Tibial artery (tissue), 4 donors: ENCODE measurements at regions not wholly inside any gene's neighbourhood (a gene's known extent, or its start where the extent isn't known, plus 50 kb on each side); places are given as distances from the start of the nearest gene placed in this dataset.

Source experiments
- DNase-seq, 2 donors: peaks; one replicate each; pipeline ENCODE4 v3.0.0-alpha.2; 2019
- H3K27ac ChIP-seq, 2 donors: fragments of 200-600 bp; sonication (generic) in 1 of 2; 1 replicate in 1 of 2; 2 replicates in 1 of 2; pipeline ENCODE4 v1.5.1; 2018 to 2019; ENCODE audit warnings: mild to moderate bottlenecking in 1 of 2
- H3K27me3 ChIP-seq, 2 donors: fragments of 200-600 bp; sonication (generic) in 1 of 2; one replicate each; pipeline versions ENCODE4 v1.5.1 to v1.6.0; 2016 to 2019
- H3K36me3 ChIP-seq, 3 donors: fragments of 200-600 bp; sonication (generic) in 2 of 3; one replicate each; pipeline ENCODE4 v1.5.1; 2016 to 2019; ENCODE audit warnings: mild to moderate bottlenecking in 2 of 3
- H3K4me1 ChIP-seq, 4 donors: fragments of 200-600 bp; sonication (generic) in 2 of 4; 1 replicate in 3 of 4; 2 replicates in 1 of 4; pipeline ENCODE4 v1.5.1; 2016 to 2019
- H3K4me3 ChIP-seq, 2 donors: fragments of 200-600 bp; sonication (generic) in 1 of 2; 1 replicate in 1 of 2; 2 replicates in 1 of 2; pipeline ENCODE4 v1.5.1; 2018 to 2019; ENCODE audit warnings: mild to moderate bottlenecking in 2 of 2
- H3K9me3 ChIP-seq, 3 donors: fragments of 200-600 bp; sonication (generic) in 1 of 3; one replicate each; pipeline ENCODE4 v1.5.1; 2016 to 2019
- CTCF ChIP-seq, 2 experiments: fragments of 200-600 bp in 1 of 2; fragments of 450-650 bp in 1 of 2; IDR thresholded peaks; one replicate each; pipeline ENCODE4 v1.5.1; 2017 to 2019; ENCODE audit warnings: antibody characterized with exemption in 2 of 2, mild to moderate bottlenecking in 1 of 2, moderate library complexity in 1 of 2
- intact Hi-C: fragments of 100-400 bp; cut with DNase I; formaldehyde crosslinking; loops from one replicate; pipeline ENCODE4 v1.15.0; 2023; ENCODE audit warnings: low total_unique reads

GRCh38 chr18:47635416-47635815 lies 295.0 kb downstream of the SMAD2 start:
- Histone ChIP-seq H3K4me3 (no peak overlapping the region), H3K27ac (no peak overlapping the region), H3K36me3 (no peaks in the 10 kb centered on the region), H3K4me1 (no peaks in the 10 kb centered on the region), H3K27me3 (no peaks in the 10 kb centered on the region), H3K9me3 (no peaks in the 10 kb centered on the region)
- DNase-seq = no peak
- TF ChIP-seq CTCF (IDR thresholded peaks at IDR 0.05) = no peak
- intact Hi-C loops = no loop called here

GRCh38 chr18:47632970-47633635 lies 297.4 kb downstream of the SMAD2 start:
- H3K4me1 ChIP-seq = no peaks in the 10 kb centered on the region
- no peaks in the 10 kb centered on the region for H3K27me3 ChIP-seq
- H3K4me3 ChIP-seq = no peak overlapping the region
- no peak overlapping the region for H3K27ac ChIP-seq
- no peaks in the 10 kb centered on the region for H3K36me3 ChIP-seq
- no peak for DNase-seq
- intact Hi-C loops = no loop called here
- TF ChIP-seq CTCF (IDR thresholded peaks at IDR 0.05) = no peak
- H3K9me3 ChIP-seq = no peaks in the 10 kb centered on the region

GRCh38 chr18:47628893-47629292 lies 301.6 kb downstream of the SMAD2 start:
- no peak for TF ChIP-seq CTCF (IDR thresholded peaks at IDR 0.05)
- no peaks in the 10 kb centered on the region for H3K36me3 ChIP-seq
- intact Hi-C loops = no loop called here
- no peaks in the 10 kb centered on the region for H3K9me3 ChIP-seq
- H3K27ac ChIP-seq = no peak overlapping the region
- H3K4me1 ChIP-seq = no peaks in the 10 kb centered on the region
- no peak for DNase-seq
- no peak overlapping the region for H3K4me3 ChIP-seq
- H3K27me3 ChIP-seq = no peaks in the 10 kb centered on the region

GRCh38 chr18:47628240-47628781 lies 302.1 kb downstream of the SMAD2 start:
- H3K27me3 ChIP-seq = no peaks in the 10 kb centered on the region

GRCh38 chr18:47627030-47627429 lies 303.4 kb downstream of the SMAD2 start:
- no peaks in the 10 kb centered on the region for H3K27me3 ChIP-seq
- H3K27ac ChIP-seq = no peak overlapping the region
- DNase-seq = no peak
- H3K9me3 ChIP-seq = no peaks in the 10 kb centered on the region
- TF ChIP-seq CTCF (IDR thresholded peaks at IDR 0.05) = no peak
- H3K4me1 ChIP-seq = no peaks in the 10 kb centered on the region
- H3K4me3 ChIP-seq = no peak overlapping the region
- H3K36me3 ChIP-seq = no peaks in the 10 kb centered on the region
- intact Hi-C loops = no loop called here

More at GRCh38 chr18:47628240-47628781, 302.1 kb downstream of the SMAD2 start:
- no peak for TF ChIP-seq CTCF (IDR thresholded peaks at IDR 0.05)
- H3K4me3 ChIP-seq = no peak overlapping the region
- H3K4me1 ChIP-seq = no peaks in the 10 kb centered on the region
- H3K27ac ChIP-seq = no peak overlapping the region
- intact Hi-C loops = no loop called here
- no peaks in the 10 kb centered on the region for H3K9me3 ChIP-seq
- no peak for DNase-seq
- H3K36me3 ChIP-seq = no peaks in the 10 kb centered on the region
